ENCODE measurements at regions not wholly inside any gene's neighbourhood (a gene's known extent, or its start where the extent isn't known, plus 50 kb on each side); places are given as distances from the start of the nearest gene placed in this dataset.

- no peak for TF ChIP-seq TCF12 (IDR thresholded peaks at IDR 0.05; ENCODE audit: low read depth)
- TF ChIP-seq TAF1 (IDR thresholded peaks at IDR 0.05; ENCODE audit: low read depth) = no peak
- no peak for TF ChIP-seq CEBPB (IDR thresholded peaks at IDR 0.05)
- TF ChIP-seq YY1 (IDR thresholded peaks at IDR 0.05; ENCODE audit: low read depth) = no peak
- TF ChIP-seq RAD21 (IDR thresholded peaks at IDR 0.05; ENCODE audit: low read depth) = no peak
- no peak for TF ChIP-seq ZBTB7A (IDR thresholded peaks at IDR 0.05; ENCODE audit: low read depth)
- TF ChIP-seq REST (IDR thresholded peaks at IDR 0.05; ENCODE audit: low read depth) = no peak
- TF ChIP-seq EP300 (IDR thresholded peaks at IDR 0.05; ENCODE audit: borderline replicate concordance) = no peak
- TF ChIP-seq NFIC (IDR thresholded peaks at IDR 0.05) = no peak
- TF ChIP-seq MAX (IDR thresholded peaks at IDR 0.05) = no peak
- TF ChIP-seq EGR1 (IDR thresholded peaks at IDR 0.05) = no peak
Measured at GRCh38 chr5:153399595-153399994, 90.9 kb upstream of the GRIA1 start.

Data from Ishikawa (cell line).